Osteoblast (primary cell): ENCODE measurements at regions not wholly inside any gene's neighbourhood (a gene's known extent, or its start where the extent isn't known, plus 50 kb on each side); places are given as distances from the start of the nearest gene placed in this dataset.

Experiments used
- DNase-seq: peaks from one replicate; pipeline ENCODE4 v3.0.0; 2011; ENCODE audit warnings: low spot score, mixed read lengths; ENCODE audit not compliant: insufficient read length; ENCODE audit errors: missing footprints
- H2AFZ ChIP-seq: 2 replicates; pipeline ENCODE4 v1.6.0; 2011; ENCODE audit warnings: mild to moderate bottlenecking, low read length
- H3K27ac ChIP-seq: 2 replicates; pipeline ENCODE4 v1.5.1; 2011; ENCODE audit warnings: mild to moderate bottlenecking, low read depth, low read length, moderate library complexity
- H3K27me3 ChIP-seq: 2 replicates; pipeline ENCODE4 v1.6.0; 2012; ENCODE audit warnings: mild to moderate bottlenecking, control low read depth, inconsistent platforms, low read length, moderate library complexity; ENCODE audit not compliant: insufficient read depth
- H3K36me3 ChIP-seq: 2 replicates; pipeline ENCODE4 v1.5.1; 2011; ENCODE audit warnings: mild to moderate bottlenecking, low read length, control low read depth, moderate library complexity; ENCODE audit not compliant: insufficient read depth
- H3K4me1 ChIP-seq: 2 replicates; pipeline ENCODE4 v1.5.1; 2011; ENCODE audit warnings: mild to moderate bottlenecking, low read length, control low read depth, moderate library complexity; ENCODE audit not compliant: insufficient read depth
- H3K4me2 ChIP-seq: 2 replicates; pipeline ENCODE4 v1.6.0; 2011; ENCODE audit warnings: mild to moderate bottlenecking, low read length; ENCODE audit not compliant: insufficient read depth
- H3K4me3 ChIP-seq: fragments of 200-600 bp; sonication (generic); 3 replicates; pipeline ENCODE4 v1.5.1; 2012; ENCODE audit warnings: mild to moderate bottlenecking, low read length, inconsistent platforms; ENCODE audit not compliant: insufficient read depth
- H3K79me2 ChIP-seq: 2 replicates; pipeline ENCODE4 v1.6.0; 2012; ENCODE audit warnings: mild to moderate bottlenecking, low read length, control low read depth, inconsistent platforms; ENCODE audit not compliant: insufficient read depth
- H3K9me3 ChIP-seq: 2 replicates; pipeline ENCODE4 v1.5.1; 2011; ENCODE audit warnings: low read depth, low read length, control low read depth
- H4K20me1 ChIP-seq: 2 replicates; pipeline ENCODE4 v1.6.0; 2012; ENCODE audit warnings: mild to moderate bottlenecking, low read length, control low read depth; ENCODE audit not compliant: insufficient read depth
- TF ChIP-seq, protein P1 (sequence below): IDR thresholded peaks from 2 replicates; pipeline ENCODE4 v1.5.1; 2011; ENCODE audit warnings: mild to moderate bottlenecking, low read depth, low read length, moderate library complexity; ENCODE audit errors: extremely low read depth

GRCh38 chr1:162977944-162978568 is 91.1 kb upstream of the RGS4 start:
- Histone ChIP-seq H3K4me1 (peaks cover 19% of the 10 kb centered on the region), H3K4me2 (no peak overlapping the region), H3K36me3 (no peaks in the 10 kb centered on the region), H3K27me3 (no peaks in the 10 kb centered on the region), H3K9me3 (peaks cover 4% of the 10 kb centered on the region), H2AFZ (peak overlapping the region; percentile 33), H3K4me3 (no peak overlapping the region), H4K20me1 (no peaks in the 10 kb centered on the region), H3K27ac (no peak overlapping the region), H3K79me2 (no peaks in the 10 kb centered on the region)
- no peak for DNase-seq
- TF ChIP-seq, protein P1, sequence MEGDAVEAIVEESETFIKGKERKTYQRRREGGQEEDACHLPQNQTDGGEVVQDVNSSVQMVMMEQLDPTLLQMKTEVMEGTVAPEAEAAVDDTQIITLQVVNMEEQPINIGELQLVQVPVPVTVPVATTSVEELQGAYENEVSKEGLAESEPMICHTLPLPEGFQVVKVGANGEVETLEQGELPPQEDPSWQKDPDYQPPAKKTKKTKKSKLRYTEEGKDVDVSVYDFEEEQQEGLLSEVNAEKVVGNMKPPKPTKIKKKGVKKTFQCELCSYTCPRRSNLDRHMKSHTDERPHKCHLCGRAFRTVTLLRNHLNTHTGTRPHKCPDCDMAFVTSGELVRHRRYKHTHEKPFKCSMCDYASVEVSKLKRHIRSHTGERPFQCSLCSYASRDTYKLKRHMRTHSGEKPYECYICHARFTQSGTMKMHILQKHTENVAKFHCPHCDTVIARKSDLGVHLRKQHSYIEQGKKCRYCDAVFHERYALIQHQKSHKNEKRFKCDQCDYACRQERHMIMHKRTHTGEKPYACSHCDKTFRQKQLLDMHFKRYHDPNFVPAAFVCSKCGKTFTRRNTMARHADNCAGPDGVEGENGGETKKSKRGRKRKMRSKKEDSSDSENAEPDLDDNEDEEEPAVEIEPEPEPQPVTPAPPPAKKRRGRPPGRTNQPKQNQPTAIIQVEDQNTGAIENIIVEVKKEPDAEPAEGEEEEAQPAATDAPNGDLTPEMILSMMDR: no peak

GRCh38 chr1:162976628-162977027 is 92.5 kb upstream of the RGS4 start:
- peaks cover 4% of the 10 kb centered on the region for H3K9me3 ChIP-seq
- TF ChIP-seq, protein P1: no peak
- H3K79me2 ChIP-seq: no peaks in the 10 kb centered on the region
- H3K4me2 ChIP-seq: no peak overlapping the region
- H3K4me3 ChIP-seq: no peak overlapping the region
- peaks cover 29% of the 10 kb centered on the region for H3K4me1 ChIP-seq
- no peaks in the 10 kb centered on the region for H3K27me3 ChIP-seq
- H4K20me1 ChIP-seq: no peaks in the 10 kb centered on the region
- H3K36me3 ChIP-seq: no peaks in the 10 kb centered on the region
- H2AFZ ChIP-seq: peak overlapping the region; percentile 34
- H3K27ac ChIP-seq: no peak overlapping the region
- no peak for DNase-seq

GRCh38 chr1:162974810-162975209 is 94.4 kb upstream of the RGS4 start:
- peak overlapping the region; percentile 84 for H3K27ac ChIP-seq
- peak overlapping the region; percentile 1 for H2AFZ ChIP-seq
- H3K36me3 ChIP-seq: no peaks in the 10 kb centered on the region
- no peak overlapping the region for H3K4me2 ChIP-seq
- H3K4me3 ChIP-seq: no peak overlapping the region
- no peaks in the 10 kb centered on the region for H4K20me1 ChIP-seq
- TF ChIP-seq, protein P1: no peak
- H3K27me3 ChIP-seq: no peaks in the 10 kb centered on the region
- H3K9me3 ChIP-seq: peaks cover 4% of the 10 kb centered on the region
- H3K4me1 ChIP-seq: peaks cover 32% of the 10 kb centered on the region
- no peak for DNase-seq
- H3K79me2 ChIP-seq: no peaks in the 10 kb centered on the region

DNA sequence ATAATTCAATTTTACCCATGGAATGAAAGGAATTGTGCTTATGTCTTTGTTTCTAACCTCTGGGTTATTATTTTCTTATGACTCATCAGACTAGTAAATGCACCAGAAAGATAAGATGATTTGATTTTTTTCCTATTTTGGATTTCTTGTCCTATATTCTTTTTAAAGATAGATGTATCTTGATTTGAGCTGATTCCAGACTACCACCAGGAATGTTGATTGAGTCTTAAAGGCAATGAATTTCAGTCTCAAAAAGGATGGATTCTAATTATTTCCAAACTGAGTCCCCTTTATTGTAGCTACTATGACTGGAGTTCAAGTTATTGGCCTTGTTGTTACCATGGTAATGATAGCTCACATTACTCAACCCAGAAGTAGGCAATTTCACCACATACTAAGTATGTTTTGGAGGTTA is 95.8 kb upstream of the RGS4 start:
- Histone ChIP-seq H3K4me2 (peak overlapping the region; percentile 50), H4K20me1 (no peaks in the 10 kb centered on the region), H3K79me2 (no peaks in the 10 kb centered on the region), H3K9me3 (peaks cover 4% of the 10 kb centered on the region), H3K27me3 (no peaks in the 10 kb centered on the region), H3K4me3 (no peak overlapping the region), H3K36me3 (no peaks in the 10 kb centered on the region), H3K27ac (peak overlapping the region; percentile 84), H3K4me1 (peaks cover 37% of the 10 kb centered on the region), H2AFZ (no peak overlapping the region)
- TF ChIP-seq, protein P1: no peak
- DNase-seq: peak; percentile 94
